NCI-H69 (cell line): ENCODE measurements at regions not wholly inside any gene's neighbourhood (a gene's known extent, or its start where the extent isn't known, plus 50 kb on each side); places are given as distances from the start of the nearest gene placed in this dataset.
"Not testable (repeated sequence)": the region's sequence is repeated elsewhere in the genome, so short reads cannot be mapped to it uniquely, and the experiment has no call there.

Source experiments
- DNase-seq: peaks from one replicate; lab custom pipeline; 2025; lab: John Stamatoyannopoulos, UW

- DNase-seq, result no peak
These were observed 147.7 kb downstream of the COG6 start for GRCh38 chr13:39803156-39803555.

- no peak for DNase-seq
These were observed 148.4 kb downstream of the COG6 start for GRCh38 chr13:39803851-39804250.

DNA sequence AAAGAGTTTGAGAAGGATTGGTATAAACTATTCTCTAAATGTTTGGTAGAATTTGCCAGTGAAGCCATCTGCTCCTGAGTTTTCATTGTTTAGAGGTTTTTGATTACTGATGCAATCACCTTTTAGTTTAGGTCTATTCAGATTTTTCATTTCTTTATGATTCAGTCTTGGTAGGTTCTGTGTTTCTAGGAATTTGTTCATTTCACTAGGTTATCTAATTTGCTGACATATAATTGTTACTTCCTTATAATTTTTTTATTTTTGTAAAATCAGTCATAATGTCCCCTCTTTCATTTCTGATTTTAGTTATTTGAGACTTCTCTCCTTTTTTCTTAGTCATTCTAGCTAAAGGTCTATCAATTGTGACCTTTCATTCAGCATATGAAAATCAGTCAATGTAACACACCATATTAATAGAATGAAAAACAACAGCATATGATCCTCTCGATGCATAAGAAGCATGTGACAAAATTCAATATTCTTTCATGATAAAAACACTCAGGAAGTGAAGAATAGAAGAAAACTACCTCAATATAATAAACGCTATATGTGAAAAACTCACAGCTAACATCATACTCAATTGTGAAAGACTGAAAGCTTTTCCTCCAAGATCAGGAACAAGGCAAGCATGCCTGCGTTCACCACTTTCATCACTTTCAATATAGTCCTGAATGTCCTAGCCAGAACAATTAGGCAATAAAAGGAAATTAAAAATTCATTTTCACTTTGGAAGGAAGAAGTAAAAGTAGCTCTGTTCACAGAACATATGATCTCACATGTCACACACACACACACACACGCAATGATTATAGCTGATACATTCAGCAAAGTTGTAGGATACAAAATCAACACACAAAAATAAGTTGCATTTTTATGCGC, 149.1 kb downstream of the COG6 start:
- DNase-seq, result no peak

GRCh38 chr13:39809466-39809865, 154.0 kb downstream of the COG6 start:
- DNase-seq, result no peak

- DNase-seq, result no peak
These were observed 154.8 kb downstream of the COG6 start for GRCh38 chr13:39810091-39810877.

DNA sequence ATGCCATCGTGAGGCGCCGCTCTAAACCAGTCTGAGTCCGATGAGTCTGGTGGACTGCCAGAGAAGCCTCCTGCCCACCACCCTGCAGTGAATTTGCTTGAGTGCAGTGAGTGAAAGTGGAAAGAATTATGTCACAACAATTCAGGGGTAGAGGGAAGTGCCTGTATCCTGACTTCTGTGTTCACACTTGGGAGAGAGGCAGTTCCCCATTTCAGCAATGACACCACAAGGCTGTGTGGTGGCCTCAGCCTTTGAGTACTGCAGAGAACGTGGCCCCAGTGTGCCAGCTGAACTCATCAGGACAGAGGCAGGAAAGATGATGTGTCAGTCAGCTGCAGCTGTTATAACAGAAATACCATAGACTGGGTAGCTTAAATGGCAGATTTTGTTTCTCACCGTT, 155.6 kb downstream of the COG6 start:
- no peak for DNase-seq

DNA sequence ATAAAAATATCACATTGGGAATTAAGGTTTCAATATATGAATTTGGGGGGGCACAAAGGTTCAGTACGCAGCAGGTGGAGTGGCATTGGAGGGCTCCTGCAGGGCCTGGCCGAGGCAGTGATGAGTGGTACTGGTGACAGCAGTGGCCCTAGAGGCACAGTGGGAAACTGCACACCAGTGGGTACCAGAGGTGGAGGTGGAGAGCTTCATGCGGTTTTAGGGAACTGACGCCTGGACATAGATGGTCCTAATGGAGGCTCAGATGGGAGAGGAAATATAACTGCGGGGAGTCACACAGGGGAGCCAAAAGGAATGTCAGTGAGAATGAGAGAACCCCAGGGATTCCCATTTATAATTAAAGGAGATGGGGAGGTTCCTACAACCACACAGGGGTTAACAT, 156.2 kb downstream of the COG6 start:
- no peak for DNase-seq

- no peak for DNase-seq
These were observed 160.1 kb downstream of the COG6 start for GRCh38 chr13:39815345-39816111.

- DNase-seq, result no peak
These were observed 161.5 kb downstream of the COG6 start for GRCh38 chr13:39816936-39817335.

DNA sequence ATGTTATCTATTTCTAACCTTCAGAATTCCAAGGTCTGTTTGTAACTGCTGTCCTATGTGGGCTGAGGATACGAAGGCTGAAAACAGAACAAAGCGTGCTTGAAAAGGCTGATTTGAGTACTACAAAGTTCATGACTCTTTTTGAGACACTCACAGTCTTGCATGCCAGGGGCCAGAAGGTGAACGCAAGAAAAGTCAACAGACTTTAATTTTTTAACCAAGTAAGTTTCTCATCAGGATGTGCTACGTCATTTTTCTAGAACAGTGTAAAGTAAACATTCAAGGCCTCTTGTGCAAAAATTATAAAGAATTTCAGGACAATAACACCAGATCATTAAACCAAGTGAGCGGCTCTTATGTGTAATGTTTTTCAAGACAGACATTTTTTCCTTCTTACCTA, 163.5 kb downstream of the COG6 start:
- DNase-seq, result no peak

DNA sequence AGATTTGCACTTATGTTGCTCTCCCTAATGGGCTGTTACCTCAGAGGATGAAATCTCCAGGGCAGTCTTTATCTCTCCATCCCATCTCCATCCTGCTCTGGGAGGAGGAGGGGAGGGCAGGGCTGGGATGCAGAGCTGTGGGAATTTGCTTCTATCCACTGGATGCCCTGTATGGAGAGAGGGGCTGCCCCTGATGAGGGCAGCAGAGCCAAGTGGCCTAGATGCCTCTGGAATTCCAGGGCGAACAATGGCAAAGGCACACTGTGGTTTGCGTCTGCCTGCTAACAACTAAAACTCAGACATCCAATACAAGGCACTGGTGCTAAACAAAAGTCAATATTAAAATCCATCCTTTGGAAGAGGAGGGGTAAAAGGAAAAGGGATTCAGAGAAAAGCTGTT, 165.1 kb downstream of the COG6 start:
- no peak for DNase-seq

- DNase-seq, result no peak
These were observed 166.5 kb downstream of the COG6 start for GRCh38 chr13:39821977-39822376.

- DNase-seq, result no peak
These were observed 167.0 kb downstream of the COG6 start for GRCh38 chr13:39822437-39822836.

- DNase-seq, result no peak
These were observed 167.7 kb downstream of the COG6 start for GRCh38 chr13:39823063-39823713.

DNA sequence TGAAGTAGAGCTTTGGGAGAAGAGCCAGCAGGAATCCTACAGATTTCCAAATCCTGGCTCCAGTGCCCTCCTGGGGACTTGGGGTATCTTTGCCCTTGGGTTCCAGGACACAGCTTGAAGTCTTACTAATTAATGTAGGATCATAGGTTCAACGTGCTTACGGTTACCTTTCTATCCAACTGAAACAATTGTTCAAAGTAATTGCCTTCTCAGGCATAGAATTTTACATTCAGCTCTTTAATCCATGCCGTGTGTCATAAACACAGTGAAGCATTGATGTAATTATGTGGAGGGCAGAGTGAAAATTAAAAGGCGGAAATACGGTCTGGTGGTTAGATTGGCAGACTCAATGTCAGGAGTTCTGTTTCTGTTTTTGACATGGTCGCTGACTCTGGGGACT, 170.4 kb downstream of the COG6 start:
- DNase-seq, result peak; percentile 40

DNA sequence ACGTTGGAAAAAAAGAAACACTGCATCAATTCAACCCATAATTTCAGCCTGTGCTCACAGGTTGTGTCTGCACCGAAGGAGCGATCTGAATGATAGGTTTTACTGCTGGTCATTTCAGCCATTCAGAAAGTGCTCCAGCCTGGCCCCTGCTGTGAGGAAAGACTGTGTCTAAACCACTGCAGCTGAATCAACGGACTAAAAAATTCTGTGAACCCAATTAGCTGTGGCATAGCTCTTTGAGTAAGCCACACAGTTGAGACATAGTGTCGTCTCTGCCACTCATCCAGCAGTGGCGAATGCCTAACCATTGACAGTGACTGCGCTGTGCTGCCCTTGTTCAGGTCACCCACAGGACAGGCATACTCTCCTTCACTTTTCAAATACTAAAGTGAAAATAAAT, 179.8 kb downstream of the COG6 start:
- peak; percentile 51 for DNase-seq

DNA sequence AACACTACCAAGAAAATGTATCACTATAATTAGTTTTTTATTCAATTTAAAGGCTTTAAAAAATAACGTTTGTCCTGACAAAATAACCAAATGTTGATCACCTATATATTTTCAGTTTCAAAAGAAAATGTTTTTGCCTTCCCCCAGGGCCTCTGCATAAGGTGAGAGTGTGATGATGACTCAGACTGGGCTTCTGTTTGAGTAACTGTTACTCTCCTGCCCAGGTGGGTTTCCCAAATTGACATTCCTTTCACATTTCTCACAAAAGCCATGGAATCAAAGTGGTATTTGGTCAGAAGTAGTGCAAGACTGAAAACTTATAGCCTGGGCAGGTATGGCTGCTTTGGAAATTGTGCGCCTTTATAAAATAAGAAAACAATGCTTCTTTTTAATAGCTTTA, 180.6 kb downstream of the COG6 start:
- DNase-seq, result no peak

DNA sequence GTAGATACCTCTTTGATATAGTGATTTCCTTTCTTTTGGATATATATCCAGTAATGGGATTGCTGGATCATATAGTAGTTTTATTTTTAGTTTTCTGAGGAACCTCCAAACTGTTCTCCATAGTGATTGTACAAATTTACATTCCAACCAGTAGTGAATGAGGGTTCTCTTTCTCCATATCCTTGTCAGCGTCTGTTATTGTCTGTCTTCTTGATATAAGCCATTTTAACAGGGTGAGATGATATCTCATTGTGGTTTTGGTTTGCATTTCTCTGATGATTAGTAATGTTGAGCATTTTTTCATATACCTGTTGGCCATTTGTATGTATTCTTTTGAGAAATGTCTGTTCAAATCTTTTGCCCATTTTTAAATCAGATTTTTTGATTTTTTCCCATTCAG, 182.4 kb downstream of the COG6 start:
- not testable (repeated sequence) for DNase-seq

DNA sequence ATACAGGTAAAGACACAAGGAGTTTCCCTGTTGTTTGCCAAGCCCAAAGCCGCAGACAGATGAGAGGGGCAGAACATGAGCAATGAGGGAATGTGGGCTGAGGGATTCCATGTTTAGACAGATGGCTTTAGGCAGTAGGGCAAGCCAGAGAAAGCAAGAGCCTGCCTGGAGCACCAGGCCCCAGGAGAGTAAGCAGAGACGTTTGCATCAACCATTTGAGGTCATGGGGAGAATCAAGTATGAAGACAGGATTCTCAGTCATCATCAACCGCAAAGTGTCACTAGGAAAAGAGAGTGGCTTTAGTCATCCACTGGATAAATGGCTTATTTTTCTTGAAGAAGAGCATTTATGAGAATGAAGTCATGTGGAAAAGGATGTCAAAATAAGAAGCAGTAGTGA, 184.7 kb downstream of the COG6 start:
- no peak for DNase-seq

- no peak for DNase-seq
These were observed 191.9 kb downstream of the COG6 start for GRCh38 chr13:39847336-39847735.

DNA sequence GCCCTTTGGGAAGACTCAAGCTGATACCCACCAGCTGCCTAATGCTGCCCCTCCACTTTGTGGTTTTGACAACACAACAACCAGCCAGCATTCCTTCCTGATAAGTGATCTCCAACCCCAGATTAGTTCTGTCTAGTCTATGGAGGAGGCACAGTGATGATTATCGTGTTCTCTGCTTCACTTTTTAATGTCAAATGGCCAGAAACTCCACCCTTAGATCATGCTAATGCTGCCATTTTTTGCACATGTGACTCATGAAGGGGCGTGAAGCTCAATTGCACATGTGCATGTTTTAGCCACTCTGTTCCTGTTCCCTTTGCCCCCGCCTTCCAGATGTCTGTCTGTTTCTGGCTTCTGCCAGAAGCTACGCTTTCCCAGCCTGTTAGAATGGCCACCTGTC, 199.8 kb downstream of the COG6 start:
- DNase-seq, result no peak

GRCh38 chr13:39856714-39857113, 201.3 kb downstream of the COG6 start:
- no peak for DNase-seq
